ENCODE measurements at regions not wholly inside any gene's neighbourhood (a gene's known extent, or its start where the extent isn't known, plus 50 kb on each side); places are given as distances from the start of the nearest gene placed in this dataset.
A peak's percentile ranks its signal among the peaks of the same experiment; 100 is the strongest.

GRCh38 chr21:16377120-16377658 is 647.4 kb downstream of the USP25 start:
- FAIRE-seq, result no peak

- no peak for FAIRE-seq
These were observed 648.1 kb downstream of the USP25 start for GRCh38 chr21:16377857-16378256.

- no peak for FAIRE-seq
These were observed 648.7 kb downstream of the USP25 start for GRCh38 chr21:16378525-16378924.

- FAIRE-seq, result no peak
These were observed 658.5 kb downstream of the USP25 start for GRCh38 chr21:16388291-16388690.

- no peak for FAIRE-seq
These were observed 659.3 kb downstream of the USP25 start for GRCh38 chr21:16388911-16389560.

GRCh38 chr21:16389643-16390042 is 659.9 kb downstream of the USP25 start:
- no peak for FAIRE-seq

GRCh38 chr21:16395285-16395684 is 665.5 kb downstream of the USP25 start:
- FAIRE-seq, result no peak

- no peak for FAIRE-seq
These were observed 673.0 kb downstream of the USP25 start for GRCh38 chr21:16402752-16403151.

GRCh38 chr21:16404776-16405175 is 675.0 kb downstream of the USP25 start:
- FAIRE-seq, result no peak

- FAIRE-seq, result no peak
These were observed 676.6 kb downstream of the USP25 start for GRCh38 chr21:16406355-16406754.

GRCh38 chr21:16407403-16408240 is 677.8 kb downstream of the USP25 start:
- no peak for FAIRE-seq

- FAIRE-seq, result no peak
These were observed 678.5 kb downstream of the USP25 start for GRCh38 chr21:16408280-16408679.

GRCh38 chr21:16409352-16409751 is 679.6 kb downstream of the USP25 start:
- FAIRE-seq, result no peak

- no peak for FAIRE-seq
These were observed 688.4 kb downstream of the USP25 start for GRCh38 chr21:16418226-16418625.

GRCh38 chr21:16418642-16419041 is 688.9 kb downstream of the USP25 start:
- FAIRE-seq, result no peak

GRCh38 chr21:16419188-16419921 is 689.6 kb downstream of the USP25 start:
- FAIRE-seq, result no peak

- FAIRE-seq, result no peak
These were observed 690.4 kb downstream of the USP25 start for GRCh38 chr21:16420031-16420724.

GRCh38 chr21:16421007-16421406 is 691.2 kb downstream of the USP25 start:
- peak; percentile 77 for FAIRE-seq

- no peak for FAIRE-seq
These were observed 692.2 kb downstream of the USP25 start for GRCh38 chr21:16421965-16422364.

GRCh38 chr21:16422702-16423101 is 692.9 kb downstream of the USP25 start:
- no peak for FAIRE-seq

- no peak for FAIRE-seq
These were observed 694.1 kb downstream of the USP25 start for GRCh38 chr21:16423921-16424320.

GRCh38 chr21:16424331-16424751 is 694.6 kb downstream of the USP25 start:
- FAIRE-seq, result no peak

- no peak for FAIRE-seq
These were observed 695.6 kb downstream of the USP25 start for GRCh38 chr21:16425376-16425775.

Measured in colon (tissue), 2 donors.